DOHH2 (cell line): ENCODE measurements at regions not wholly inside any gene's neighbourhood (a gene's known extent, or its start where the extent isn't known, plus 50 kb on each side); places are given as distances from the start of the nearest gene placed in this dataset.

Source experiments
- H3F3A ChIP-seq: fragments of 200-600 bp; sonication (generic), shearing (Covaris generic); 2 replicates; pipeline ENCODE4 v1.6.0; 2016; ENCODE audit warnings: antibody characterized with exemption, mild to moderate bottlenecking; ENCODE audit not compliant: control insufficient read depth, insufficient read depth
- H3K27ac ChIP-seq: fragments of 200-600 bp; sonication (generic); 2 replicates; pipeline ENCODE4 v1.5.1; 2014; ENCODE audit warnings: low read depth, mild to moderate bottlenecking, low read length, moderate library complexity
- H3K27me3 ChIP-seq: fragments of 200-600 bp; sonication (generic); 2 replicates; pipeline ENCODE4 v1.6.1; 2014; ENCODE audit warnings: mild to moderate bottlenecking, low read length, mixed read lengths; ENCODE audit not compliant: control insufficient read depth
- H3K36me3 ChIP-seq: fragments of 200-600 bp; sonication (generic); 2 replicates; pipeline ENCODE4 v1.6.1; 2014; ENCODE audit warnings: mild to moderate bottlenecking, low read length, moderate library complexity, mixed read lengths; ENCODE audit not compliant: control insufficient read depth
- H3K4me1 ChIP-seq: fragments of 200-600 bp; sonication (generic); 2 replicates; pipeline ENCODE4 v1.6.1; 2014; ENCODE audit warnings: mild to moderate bottlenecking, low read length, mixed read lengths; ENCODE audit not compliant: control insufficient read depth
- H3K4me2 ChIP-seq: fragments of 200-600 bp; sonication (generic); 2 replicates; pipeline ENCODE4 v1.6.0; 2014; ENCODE audit warnings: mild to moderate bottlenecking, low read length, moderate library complexity
- H3K4me3 ChIP-seq: fragments of 200-600 bp; sonication (generic); 2 replicates; pipeline ENCODE4 v1.5.1; 2014; ENCODE audit warnings: mild to moderate bottlenecking, low read length, mixed read lengths
- H3K79me2 ChIP-seq: fragments of 200-600 bp; sonication (generic); 2 replicates; pipeline ENCODE4 v1.6.1; 2014; ENCODE audit warnings: mild to moderate bottlenecking, low read length, mixed read lengths; ENCODE audit not compliant: control insufficient read depth
- H3K9me2 ChIP-seq: fragments of 200-600 bp; sonication (generic); replicated peaks from 2 replicates; pipeline ENCODE4 v1.6.1; 2014; ENCODE audit warnings: mild to moderate bottlenecking, low read length, mixed read lengths; ENCODE audit not compliant: control insufficient read depth
- H3K9me3 ChIP-seq: fragments of 200-600 bp; sonication (generic); 2 replicates; pipeline ENCODE4 v1.6.1; 2014; ENCODE audit warnings: antibody characterized with exemption, low read length, mixed read lengths; ENCODE audit not compliant: control insufficient read depth, insufficient read depth
- H4K20me1 ChIP-seq: fragments of 200-600 bp; sonication (generic); 2 replicates; pipeline ENCODE4 v1.6.0; 2014; ENCODE audit warnings: low read depth, mild to moderate bottlenecking, antibody characterized with exemption, low read length, moderate library complexity; ENCODE audit not compliant: control insufficient read depth, insufficient read depth
- EZH2phosphoT487 ChIP-seq: fragments of 200-600 bp; sonication (generic); IDR thresholded peaks from 2 replicates; pipeline ENCODE4 v1.6.1; 2017; ENCODE audit warnings: borderline replicate concordance, mild to moderate bottlenecking, antibody characterized with exemption, low read length, moderate library complexity, mixed read lengths
- TF ChIP-seq, protein P1 (sequence below): fragments of 200-600 bp; sonication (generic); IDR thresholded peaks from one replicate; pipeline ENCODE4 v1.5.1; 2014; ENCODE audit warnings: antibody characterized with exemption, mild to moderate bottlenecking, low read depth, low read length; ENCODE audit not compliant: poor library complexity, severe bottlenecking

DNA sequence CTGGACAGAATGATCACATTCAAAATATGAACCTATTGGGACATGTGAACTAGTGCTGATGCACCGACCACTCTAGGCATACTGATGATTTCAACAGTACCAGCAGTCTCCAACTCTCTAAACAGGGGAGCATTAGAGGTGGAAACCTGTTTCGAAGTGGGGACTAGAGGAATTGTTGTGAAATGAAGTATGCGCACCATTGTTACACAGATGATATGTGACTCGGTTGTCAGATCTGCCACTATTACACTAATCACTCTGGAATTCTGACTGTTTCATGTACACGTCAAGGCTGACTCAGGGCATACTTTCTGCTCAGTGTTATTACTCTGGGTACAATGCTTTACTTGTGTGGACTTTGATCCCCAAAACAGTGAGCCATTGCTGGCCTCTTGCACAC is 198.2 kb upstream of the UBE2E2 start:
- H3K9me3 ChIP-seq, result no peaks in the 10 kb centered on the region
- H3K9me2 ChIP-seq, result no peaks in the 10 kb centered on the region

DNA sequence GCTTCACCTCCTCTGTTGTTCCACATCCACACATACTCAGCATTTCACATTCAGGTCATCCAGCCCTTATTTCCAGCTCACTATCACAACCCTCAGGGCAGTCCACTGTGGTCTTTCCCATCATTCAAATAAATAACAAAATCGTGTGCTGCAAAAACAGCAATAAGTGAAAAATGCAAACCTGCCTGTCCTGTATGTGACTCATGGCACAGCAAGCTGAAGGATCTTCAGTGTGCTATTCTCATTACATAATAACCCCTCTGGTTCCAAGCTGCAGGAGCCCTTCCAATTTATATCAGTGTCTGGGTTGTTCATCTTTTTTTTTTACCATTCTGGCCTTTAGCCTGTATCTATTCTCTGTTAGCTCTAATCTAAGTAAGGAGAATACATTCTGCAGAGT is 185.3 kb upstream of the UBE2E2 start:
- Histone ChIP-seq H3K4me2 (no peak overlapping the region), H3K36me3 (no peaks in the 10 kb centered on the region), H3K27ac (no peak overlapping the region), H3K9me2 (no peaks in the 10 kb centered on the region), H3K9me3 (no peaks in the 10 kb centered on the region), H3K4me1 (no peaks in the 10 kb centered on the region), H3K79me2 (no peaks in the 10 kb centered on the region), H3K4me3 (no peak overlapping the region), H3F3A (no peaks in the 10 kb centered on the region), H4K20me1 (no peaks in the 10 kb centered on the region), H3K27me3 (no peaks in the 10 kb centered on the region)
- TF ChIP-seq, protein P1, sequence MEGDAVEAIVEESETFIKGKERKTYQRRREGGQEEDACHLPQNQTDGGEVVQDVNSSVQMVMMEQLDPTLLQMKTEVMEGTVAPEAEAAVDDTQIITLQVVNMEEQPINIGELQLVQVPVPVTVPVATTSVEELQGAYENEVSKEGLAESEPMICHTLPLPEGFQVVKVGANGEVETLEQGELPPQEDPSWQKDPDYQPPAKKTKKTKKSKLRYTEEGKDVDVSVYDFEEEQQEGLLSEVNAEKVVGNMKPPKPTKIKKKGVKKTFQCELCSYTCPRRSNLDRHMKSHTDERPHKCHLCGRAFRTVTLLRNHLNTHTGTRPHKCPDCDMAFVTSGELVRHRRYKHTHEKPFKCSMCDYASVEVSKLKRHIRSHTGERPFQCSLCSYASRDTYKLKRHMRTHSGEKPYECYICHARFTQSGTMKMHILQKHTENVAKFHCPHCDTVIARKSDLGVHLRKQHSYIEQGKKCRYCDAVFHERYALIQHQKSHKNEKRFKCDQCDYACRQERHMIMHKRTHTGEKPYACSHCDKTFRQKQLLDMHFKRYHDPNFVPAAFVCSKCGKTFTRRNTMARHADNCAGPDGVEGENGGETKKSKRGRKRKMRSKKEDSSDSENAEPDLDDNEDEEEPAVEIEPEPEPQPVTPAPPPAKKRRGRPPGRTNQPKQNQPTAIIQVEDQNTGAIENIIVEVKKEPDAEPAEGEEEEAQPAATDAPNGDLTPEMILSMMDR, result no peak

More for the DNA sequence above, 198.2 kb upstream of the UBE2E2 start:
- Histone ChIP-seq H3F3A (no peaks in the 10 kb centered on the region), H3K27ac (no peak overlapping the region), H3K4me1 (no peaks in the 10 kb centered on the region), H3K79me2 (no peaks in the 10 kb centered on the region), H3K4me2 (no peak overlapping the region), H3K4me3 (no peak overlapping the region), H3K27me3 (no peaks in the 10 kb centered on the region), H3K36me3 (no peaks in the 10 kb centered on the region), H4K20me1 (no peaks in the 10 kb centered on the region)
- TF ChIP-seq EZH2phosphoT487, result no peak
- TF ChIP-seq, protein P1, result no peak

DNA sequence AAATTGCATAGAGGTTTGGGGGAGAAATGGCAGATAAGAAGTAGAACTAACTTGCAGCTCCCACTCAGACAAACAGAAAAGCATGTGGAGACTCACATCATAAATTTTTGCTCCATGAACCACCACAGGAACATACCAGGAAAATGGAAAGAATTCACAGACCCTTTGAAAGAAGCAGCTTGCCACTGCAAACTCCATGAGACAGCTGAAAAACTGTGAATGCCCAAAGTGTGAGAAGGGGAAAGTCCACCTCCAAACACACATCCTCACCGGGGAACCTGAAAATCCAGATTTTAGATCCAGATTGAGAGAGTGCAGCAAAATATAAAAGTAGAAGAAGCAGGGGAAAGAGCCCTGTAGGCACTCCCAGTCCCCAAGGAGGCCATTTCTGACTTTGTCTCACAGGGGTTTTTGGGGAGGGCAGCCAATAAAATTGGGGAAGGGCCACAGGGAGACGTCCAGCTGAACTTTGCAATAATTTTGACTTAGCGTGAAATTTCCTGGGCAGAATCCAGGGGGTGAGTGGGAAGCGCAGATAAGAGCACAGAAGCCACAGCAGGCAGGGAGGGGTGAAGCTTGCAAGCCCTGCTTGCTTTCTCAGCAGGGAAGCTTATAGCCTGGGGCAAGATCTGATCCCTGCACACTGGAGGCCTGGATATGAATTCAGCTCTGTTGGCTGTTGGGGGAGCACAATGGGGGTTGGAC is 183.4 kb upstream of the UBE2E2 start:
- Histone ChIP-seq H3K4me1 (no peaks in the 10 kb centered on the region), H4K20me1 (no peaks in the 10 kb centered on the region), H3F3A (no peaks in the 10 kb centered on the region), H3K4me2 (no peak overlapping the region), H3K36me3 (no peaks in the 10 kb centered on the region), H3K27ac (no peak overlapping the region), H3K9me2 (no peaks in the 10 kb centered on the region), H3K27me3 (no peaks in the 10 kb centered on the region), H3K79me2 (no peaks in the 10 kb centered on the region), H3K4me3 (no peak overlapping the region), H3K9me3 (no peaks in the 10 kb centered on the region)
- no peak for TF ChIP-seq EZH2phosphoT487
- TF ChIP-seq, protein P1, result no peak
